CD4-positive, alpha-beta T cell treated with Interleukin-15 for 4 hours (primary cell): ENCODE measurements at regions not wholly inside any gene's neighbourhood (a gene's known extent, or its start where the extent isn't known, plus 50 kb on each side); places are given as distances from the start of the nearest gene placed in this dataset.
A peak's percentile ranks its signal among the peaks of the same experiment; 100 is the strongest.

Source experiments
- DNase-seq: peaks from one replicate; pipeline ENCODE4 v3.0.0-alpha.2; 2020; ENCODE audit warnings: low spot score

DNA sequence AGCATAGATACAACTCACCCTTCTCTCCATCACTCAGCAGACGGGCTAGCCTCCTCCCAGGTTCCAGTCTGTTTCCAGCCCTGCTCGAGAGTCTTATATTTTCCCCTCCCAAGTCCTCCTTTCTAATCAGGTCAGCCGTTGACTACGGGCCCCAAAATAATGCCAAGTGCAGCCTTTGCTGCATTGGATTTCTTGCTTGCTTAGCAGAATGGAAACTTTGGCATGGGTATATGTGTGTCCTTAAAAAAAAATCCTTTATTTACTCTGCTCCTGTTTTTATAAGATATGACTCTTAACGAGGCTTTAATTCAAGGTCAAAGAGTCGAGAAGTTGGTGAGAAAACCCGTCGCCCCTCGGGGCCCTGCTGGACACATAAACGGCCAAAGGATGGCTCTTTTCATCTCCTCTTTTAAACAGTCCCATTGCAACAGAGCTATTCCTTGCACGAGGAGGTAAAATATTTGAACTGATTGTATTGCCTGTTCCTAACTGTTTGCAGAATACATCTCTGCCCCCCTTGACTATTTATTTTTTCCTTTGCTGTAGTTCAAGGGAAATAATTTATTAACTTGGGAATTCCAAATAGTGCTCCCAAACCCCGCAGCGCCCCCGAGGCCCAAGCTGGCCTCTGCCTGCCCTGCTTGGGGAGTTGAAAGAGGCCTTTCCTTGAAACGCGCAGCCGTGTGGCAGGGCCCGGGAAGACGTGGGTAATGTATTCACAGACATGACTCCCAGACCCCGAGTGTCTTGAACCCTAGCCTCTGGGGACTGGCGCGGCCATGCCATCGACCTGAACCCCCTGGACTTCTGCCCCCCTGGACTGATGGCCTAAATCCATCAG is 156.5 kb upstream of the MYL2 start:
- DNase-seq: no peak

DNA sequence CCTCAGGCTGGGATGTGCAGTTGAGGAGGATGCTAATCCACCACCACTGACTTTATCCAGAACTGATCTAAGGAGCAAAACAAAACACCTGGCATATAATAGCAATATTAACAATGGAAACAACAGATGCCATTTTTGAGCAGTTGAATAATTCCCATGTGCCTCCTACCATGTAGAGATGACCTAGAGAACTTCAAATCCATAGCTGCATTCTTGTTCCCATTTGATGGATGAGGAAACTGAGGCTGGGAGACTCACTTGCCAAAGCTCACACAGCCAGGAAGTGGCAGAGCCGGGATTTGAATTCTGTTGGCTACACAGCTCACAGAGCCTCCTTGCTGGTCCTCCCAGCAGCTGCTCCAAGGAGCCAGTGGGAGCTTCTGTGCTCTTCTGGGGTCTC is 155.8 kb upstream of the MYL2 start:
- no peak for DNase-seq

DNA sequence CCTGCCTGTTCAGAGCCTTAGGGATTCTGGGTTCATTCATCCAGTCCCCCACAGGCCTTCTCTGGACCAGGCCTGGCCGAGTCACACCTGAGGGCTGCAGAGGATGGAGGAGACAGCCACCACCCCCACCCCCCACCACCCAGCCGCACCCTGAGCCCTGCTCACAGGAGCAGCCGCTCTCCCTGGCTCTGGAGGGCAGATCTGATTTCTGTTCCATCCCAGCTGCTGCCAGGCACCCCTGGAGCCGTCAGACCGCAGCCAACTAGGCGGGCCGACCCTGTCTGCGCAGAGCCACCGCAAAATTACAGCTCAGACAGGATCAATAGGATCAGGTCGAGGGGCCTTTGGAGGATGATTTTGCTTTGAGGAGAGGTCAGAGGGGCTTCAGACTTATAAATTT is 154.6 kb upstream of the MYL2 start:
- DNase-seq: no peak

DNA sequence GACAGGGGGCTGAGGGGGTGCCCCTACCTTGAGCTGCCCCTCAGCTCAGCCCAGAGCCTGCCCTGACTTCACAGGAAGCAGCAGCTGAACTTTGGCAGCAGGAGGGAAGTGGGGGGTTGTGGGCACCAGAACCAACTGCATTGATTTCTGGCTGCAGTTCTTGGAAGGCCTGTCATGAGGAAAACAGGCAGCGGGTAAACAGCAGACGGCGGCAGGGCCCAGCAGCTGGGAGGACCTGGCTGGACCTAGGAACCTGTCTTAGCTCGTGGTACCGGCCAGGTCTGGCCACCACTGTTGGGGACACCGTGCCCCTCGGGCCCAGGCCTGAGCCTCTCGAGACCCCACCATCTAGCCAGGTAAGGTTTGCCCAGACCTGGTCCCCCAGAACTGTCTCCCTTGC is 154.2 kb upstream of the MYL2 start:
- no peak for DNase-seq

DNA sequence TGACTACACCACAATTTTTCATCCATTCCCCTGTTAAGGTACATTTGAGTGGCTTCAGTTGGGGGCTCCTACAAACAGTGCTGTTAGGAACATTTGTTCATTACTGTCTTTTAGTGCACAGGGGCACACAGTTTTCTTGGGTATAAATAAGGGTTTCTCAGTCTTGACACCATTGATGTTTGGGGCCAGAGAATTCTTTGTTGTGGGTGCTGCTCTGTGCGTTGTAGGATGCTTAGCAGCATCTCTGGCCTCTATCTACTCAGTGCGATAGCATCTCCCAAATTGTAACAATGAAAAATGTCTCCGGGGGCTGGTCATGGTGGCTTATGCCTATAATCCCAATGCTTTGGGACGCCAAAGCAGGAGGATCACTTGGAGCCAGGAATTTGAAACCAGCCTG is 153.0 kb upstream of the MYL2 start:
- no peak for DNase-seq

DNA sequence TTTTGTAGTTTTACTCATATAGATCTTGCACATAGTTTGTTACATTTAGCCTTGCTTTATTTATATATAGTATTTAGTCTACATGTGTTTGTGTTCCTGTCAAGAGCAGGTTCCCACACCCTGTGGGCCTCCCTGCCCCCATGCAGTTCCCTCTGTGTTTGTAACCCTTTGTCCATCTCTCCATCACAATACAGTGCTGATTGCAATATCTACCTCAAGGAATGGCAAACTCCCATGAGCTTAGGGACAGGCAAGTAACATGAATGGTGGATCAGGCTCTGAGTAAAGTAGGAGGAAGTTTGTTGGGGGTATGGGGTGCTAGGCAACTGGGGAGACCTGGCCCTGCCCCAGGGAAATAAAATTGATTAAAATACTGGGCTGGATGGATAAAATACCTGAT is 151.9 kb upstream of the MYL2 start:
- no peak for DNase-seq

DNA sequence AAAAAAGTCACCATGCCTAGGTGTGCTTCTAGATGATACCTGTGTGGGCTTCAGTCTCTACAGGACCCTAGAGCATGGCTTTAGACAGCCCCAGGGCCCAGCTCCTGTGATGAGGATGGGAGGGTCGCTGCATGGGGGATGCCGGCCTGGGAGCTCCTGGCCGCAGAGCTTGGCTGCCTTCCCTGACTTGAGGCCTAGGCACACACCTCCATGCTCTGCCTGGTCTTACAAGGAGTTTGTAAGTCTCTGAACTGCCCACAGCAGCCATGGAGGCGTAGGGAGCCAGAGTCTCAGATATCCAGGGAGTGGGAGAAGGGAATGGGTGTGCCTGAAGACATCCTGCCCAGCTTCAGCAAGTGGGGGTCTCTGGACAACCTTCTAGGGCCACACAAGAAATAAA is 149.5 kb upstream of the MYL2 start:
- no peak for DNase-seq

DNA sequence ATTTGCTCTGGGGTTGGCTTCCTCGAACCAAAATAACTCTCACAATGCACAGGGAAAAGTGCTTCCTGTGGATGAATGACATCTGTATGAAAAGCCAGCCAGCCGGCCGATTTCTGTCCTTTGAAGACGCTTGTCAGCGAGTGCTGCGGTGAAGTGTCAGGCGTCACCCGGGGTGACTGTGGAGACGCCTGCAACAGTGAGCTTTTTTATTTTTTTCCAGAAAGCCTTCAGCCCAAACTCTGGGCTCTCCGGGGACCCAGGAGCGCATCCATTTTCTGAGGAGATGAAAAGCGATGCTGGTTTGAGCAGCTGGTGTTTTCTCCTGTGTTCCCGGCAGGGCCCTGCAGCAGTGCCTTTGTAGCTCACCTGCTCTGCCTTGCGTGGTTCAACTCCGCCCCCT is 147.9 kb upstream of the MYL2 start:
- DNase-seq: no peak

DNA sequence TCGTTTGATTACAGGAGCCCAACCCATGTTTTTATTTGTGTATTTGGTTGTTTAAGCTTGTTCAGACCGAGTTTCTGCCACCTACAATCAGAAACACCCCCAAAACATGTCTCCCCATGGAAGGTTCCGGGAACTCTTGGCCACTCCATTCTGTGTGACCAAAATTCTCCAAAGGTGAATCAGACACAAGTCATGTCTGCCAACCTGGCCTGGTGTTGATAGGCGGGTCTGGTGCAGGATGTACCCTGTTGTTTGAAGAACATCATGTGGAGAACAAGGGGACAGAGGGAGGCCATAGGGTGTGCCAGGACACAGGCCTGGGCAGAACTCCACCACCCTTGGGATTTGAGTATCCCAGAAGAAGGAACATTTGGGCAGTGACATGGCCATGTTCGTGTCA is 147.1 kb upstream of the MYL2 start:
- DNase-seq: no peak

DNA sequence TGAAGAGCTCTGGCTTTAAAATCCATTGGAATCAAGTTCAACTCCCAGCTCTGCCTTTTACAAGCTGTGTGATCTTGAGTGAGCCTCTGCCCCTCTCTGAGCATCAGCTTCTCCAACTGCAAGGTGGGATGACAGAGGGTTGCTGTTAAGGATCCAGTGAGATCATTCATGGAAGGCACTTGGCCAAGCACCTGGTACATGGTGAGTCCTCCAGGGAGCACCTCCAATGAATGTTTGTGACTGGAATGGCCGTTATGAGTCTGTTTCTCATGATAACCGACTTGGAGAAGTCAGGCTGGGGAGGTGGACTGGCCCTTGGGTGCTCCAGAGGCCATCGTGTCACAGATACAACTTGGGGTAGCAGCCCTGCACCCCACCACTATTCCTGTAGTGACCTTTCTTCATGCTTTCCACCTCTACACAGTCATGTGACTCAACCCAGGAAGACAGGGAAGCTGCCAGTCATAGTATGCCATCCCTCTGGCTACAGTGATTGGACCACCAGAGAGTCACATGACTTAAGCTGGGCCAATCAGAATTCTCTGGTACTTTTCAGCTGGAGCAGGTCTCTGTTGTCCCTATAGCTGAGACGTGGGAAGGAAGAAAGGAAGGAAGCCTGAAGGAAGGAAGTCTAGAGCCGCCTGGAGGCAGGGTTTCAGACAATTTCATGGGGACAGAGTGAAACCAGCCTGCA is 146.5 kb upstream of the MYL2 start:
- DNase-seq: no peak

DNA sequence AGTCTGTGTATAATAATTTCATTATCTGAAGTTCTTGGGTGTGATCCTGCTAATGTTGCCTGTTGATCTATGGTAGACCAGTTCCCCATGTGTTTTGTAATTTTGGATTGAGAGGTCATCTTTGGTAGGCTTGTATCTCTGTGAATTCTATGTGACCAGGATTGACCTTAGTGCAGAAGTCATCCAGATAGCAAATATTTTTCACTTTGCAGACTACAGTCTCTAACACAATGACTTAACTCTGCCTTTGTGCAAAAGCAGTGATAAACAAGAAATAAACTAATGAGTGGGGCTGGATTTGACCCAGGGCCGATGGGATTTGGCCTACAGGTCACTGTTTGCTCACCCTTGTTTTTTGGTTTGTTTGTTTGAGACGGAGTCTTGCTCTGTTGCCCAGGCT is 144.6 kb upstream of the MYL2 start:
- no peak for DNase-seq

DNA sequence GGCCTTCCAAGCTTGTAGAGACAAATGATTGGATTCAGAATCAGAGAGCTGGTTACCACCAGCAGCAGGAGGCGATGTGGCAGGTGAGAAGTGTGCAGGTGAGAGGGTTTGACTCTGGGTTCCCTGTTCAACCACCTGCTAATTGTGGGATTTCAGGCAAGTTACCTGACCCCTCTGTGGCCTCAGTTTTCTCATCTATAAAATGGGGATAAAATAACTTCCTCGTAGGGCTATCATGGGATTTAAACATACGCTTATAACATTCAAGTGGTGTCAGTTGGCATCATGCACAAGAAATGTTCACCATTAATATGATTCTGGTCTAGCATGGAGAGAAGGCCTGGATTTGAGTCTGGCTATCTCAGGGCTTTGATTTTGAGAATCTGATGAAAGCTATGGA is 143.8 kb upstream of the MYL2 start:
- DNase-seq: no peak

DNA sequence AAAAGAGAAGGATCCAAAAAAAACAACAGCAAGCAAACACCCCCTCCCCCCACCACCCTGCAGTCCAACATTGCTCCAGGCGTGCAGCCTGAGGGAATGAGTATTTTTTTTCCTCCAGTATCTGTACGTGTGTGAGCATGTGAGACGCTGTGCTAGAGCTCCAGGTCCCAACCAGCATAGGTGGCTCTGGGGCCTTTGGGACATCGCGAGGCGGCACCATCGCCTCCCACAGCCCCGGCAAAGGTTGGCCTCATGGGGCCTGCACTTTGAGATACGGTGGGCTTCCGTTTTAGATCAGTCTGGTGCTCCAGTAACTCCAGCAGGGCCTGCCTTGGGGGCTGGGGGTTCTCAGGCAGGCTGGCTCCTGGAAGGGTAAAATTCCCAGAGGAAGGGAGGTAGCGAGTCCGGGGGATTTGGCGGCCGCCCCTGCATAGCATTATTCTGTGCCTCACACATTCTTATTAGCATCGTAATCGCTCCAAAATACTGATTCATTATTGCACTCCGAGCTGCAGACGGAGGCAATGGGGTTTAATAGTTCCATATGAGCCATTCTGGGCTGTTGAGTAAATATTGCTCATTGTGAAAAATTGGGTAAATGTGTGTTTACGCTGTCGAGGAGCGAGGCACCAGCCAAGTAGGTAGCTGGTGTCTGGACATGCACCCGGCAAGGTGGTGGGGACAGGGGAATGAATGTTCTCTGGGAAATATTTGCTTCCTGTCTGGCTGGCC is 143.1 kb upstream of the MYL2 start:
- DNase-seq: no peak

DNA sequence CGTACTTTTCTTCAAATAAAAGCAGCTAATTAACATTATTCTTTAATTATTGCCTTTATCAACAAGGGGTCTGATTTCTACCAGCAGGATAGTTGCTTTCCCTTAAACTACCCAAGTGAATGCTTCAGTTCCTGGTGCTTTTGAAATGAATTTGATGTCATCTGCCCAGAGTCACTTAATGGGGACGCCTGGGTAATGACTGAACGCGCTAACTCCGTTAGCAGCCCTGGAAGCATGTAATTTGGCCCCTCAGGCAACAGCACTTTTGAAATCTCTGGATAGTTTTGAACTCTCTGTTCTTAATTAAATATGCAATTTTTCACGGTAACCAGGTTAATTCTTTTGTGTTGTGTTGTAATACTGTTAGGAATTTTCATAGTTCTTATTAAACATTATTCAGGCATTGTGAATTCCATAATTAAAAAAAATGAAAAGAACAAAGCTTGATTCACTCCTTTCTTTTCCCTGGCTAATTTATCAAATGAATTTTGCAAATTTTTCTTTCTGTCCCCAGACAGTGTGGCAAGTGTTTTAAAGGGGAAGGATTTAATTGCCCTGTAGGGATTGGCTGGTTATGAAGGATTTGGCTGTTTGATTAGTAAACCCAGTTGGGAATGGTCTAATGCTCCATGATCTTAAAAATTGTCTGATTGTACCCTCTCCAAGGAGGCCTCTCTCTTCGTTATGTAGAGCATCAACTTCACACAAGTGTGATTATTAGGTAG is 137.5 kb upstream of the MYL2 start:
- DNase-seq: no peak

DNA sequence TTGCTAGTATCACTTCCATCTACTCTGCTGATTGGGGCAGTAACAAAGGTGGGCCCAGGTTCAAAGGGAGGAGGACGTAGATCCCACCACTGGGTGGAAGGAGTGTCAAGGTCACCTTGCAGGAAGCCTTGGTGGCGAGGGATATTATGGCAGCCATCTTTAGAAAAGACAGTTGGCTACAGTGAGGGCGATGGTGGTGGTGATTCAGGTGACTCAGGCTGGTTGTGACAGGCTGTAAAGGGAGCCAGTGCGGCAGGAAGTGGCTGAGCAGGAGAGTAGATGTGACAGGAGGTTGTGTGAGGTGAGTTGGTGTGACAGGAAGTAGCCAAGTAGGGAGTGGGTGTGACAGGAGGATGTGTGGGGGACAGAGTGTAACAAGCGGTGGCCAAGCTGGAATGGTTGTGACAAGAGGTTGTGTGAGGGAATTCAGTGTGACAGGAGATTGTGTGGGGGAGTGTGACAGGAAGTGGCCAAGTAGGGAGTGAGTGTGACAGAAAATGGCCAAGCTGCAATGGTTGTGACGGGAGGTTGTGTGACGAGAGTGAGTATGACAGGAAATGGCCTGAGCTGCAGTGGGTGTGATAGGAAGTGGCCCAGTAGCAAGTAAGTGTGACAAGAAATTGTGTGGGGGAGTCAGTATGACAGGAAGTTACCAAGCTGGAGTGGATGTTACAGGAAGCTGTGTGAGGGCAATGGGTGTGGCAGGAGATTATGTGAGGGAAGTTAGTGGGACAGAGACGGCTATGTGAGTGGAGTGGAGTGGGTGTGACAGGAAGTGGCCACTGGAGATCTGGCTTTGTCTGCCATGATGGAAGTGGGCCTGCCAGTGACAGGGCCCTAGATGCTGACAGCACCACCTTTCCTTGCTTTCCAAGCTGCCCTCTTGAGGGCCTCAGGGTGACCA is 136.5 kb upstream of the MYL2 start:
- DNase-seq: peak; percentile 59

DNA sequence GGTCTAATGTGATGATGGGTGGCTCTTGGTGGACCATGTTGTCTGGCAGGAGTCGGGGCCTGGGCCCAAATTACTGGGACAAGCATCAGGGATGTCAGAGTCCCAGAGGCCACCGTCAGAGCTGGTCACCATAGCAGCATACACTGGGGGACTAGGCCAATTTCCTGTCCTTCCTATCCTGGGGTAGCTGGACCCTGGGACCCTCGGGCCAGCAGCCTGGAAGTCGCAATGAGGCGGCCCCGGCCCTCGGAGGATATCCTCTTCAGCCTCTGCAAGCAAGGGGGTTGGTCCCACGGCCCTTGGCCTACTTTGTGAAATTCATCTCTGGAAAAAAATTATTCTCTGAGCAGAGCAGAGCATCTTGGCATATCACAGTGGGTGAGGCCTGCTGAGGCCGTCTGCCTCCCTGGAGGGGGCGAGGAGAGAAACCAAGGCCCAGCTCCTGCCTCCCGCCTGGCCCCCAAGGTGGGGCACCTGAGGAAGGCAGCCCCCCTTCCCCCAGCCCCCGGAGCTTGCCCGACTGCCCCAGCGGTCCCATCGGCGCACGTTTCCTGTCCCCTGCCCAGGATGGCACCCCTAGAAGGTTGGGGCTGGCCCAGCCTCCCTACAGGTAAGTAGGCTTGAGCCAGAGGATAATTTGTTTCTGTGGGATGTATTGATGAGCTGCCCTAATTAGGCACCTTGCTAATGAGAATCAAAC is 135.0 kb upstream of the MYL2 start:
- no peak for DNase-seq

DNA sequence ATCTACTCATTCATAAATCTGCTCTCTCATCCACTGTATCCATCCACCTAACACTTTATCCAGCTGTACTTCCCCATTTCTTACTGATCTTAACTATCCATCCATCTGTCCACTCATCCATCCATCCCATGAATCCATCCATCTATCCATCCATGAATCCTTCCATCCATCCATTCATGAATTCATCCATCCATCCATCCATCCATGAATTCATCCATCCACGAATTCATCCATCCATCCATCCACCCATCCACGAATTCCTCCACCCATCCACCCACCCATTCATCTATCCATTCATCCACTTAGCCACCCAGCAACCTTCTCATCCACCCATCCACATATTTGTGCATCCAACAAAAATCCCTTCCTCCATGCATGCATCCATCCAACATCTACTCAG is 128.6 kb upstream of the MYL2 start:
- no peak for DNase-seq

DNA sequence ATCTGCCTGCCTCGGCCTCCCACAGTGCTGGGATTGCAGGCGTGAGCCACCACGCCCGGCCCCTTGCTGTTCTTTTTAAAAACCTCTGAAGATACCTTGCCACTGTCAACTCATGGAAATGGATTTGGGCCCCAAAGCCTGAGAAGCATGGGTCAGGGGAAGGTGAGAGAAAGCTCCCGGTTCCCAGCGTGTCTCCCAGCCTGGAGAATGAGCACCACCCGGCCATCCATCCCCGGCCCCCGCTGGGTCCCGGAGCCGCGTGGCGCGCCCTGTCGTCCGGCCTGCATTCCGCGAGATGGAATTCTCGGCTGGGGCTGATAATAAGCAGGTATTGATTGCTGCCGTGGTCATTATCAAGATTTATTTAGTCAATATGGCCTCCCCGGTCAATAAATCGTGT is 126.5 kb upstream of the MYL2 start:
- DNase-seq: no peak

DNA sequence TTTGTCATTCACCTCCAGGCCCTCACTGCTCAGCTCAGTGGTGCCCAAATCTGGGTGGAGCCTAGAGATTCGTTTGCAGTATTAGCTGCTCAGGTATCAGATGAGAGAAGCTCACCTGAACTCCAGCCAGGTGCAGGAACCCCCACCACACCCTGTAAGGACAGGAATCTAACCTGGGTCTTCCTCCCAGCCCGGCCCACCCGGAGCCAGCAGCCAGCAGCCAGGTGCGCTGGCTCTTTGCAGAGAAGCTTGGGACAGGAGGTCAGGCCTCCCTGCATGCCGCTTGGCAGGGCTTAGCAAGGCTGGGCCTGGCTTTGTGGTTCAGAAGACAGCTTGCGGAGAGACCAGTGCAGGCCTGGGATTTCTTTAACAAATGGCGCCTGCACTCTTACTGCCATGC is 125.6 kb upstream of the MYL2 start:
- no peak for DNase-seq

DNA sequence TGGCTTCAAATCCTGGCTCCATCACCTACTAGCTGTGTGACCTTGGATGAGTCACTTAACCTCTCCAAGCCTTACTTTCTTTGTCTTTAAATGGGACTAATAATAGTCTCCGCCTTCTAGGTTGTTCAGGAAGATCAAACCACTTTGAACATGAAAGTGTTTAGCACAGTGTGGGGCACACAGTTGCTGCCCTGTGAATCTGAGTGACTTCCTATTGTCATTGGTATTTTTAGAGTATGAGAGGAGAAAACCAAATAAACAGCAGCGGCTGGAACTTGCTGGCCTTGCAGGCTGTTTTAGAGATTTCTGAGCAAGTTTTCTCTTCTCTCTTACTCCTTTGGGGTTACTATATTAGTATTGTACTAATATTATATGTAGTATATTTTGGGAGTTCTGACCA is 120.7 kb upstream of the MYL2 start:
- no peak for DNase-seq

DNA sequence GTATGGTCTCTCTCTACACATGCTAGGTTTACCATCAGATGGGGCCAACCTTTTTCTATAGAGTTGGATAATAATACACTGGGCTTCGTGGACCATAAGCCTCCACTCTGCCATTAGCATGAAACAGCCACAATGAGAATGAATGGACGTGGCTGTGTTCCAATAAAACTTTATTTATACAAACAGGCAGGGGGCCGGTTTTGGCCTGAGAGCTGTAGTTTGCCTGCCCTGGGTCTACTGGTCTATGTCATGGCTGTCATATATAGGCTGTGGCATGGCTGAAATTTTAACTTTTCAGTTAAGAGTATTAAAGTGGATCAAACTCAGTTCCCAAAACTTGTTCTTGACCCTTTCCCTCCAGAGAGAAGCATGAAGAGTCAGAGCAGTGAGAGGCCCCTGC is 120.3 kb upstream of the MYL2 start:
- DNase-seq: no peak
